ENCODE measurements at regions not wholly inside any gene's neighbourhood (a gene's known extent, or its start where the extent isn't known, plus 50 kb on each side); places are given as distances from the start of the nearest gene placed in this dataset.

GRCh38 chr2:234841321-234842015 is 110.3 kb upstream of the SH3BP4 start:
- intact Hi-C loops (cut with DNase I): no loop called here
- DNase-seq (ENCODE audit: low spot score): no peak

GRCh38 chr2:234840336-234840735 is 111.5 kb upstream of the SH3BP4 start:
- intact Hi-C loops (cut with DNase I): no loop called here
- peak; percentile 71 for DNase-seq (ENCODE audit: low spot score)

GRCh38 chr2:234839285-234839684 is 112.5 kb upstream of the SH3BP4 start:
- DNase-seq (ENCODE audit: low spot score): no peak
- intact Hi-C loops (cut with DNase I): no loop called here

- no peak for DNase-seq (ENCODE audit: low spot score)
- intact Hi-C loops (cut with DNase I): no loop called here
Observed at GRCh38 chr2:234836271-234836670, 115.5 kb upstream of the SH3BP4 start.

- intact Hi-C loops (cut with DNase I): no loop called here
- DNase-seq (ENCODE audit: low spot score): peak; percentile 17
Observed at GRCh38 chr2:234835738-234836137, 116.1 kb upstream of the SH3BP4 start.

- intact Hi-C loops (cut with DNase I): no loop called here
- no peak for DNase-seq (ENCODE audit: low spot score)
Observed at GRCh38 chr2:234834228-234834923, 117.4 kb upstream of the SH3BP4 start.

GRCh38 chr2:234830853-234831252 is 121.0 kb upstream of the SH3BP4 start:
- no peak for DNase-seq (ENCODE audit: low spot score)
- intact Hi-C loops (cut with DNase I): no loop called here

- intact Hi-C loops (cut with DNase I): loop anchor here (10.0 kb wide), 1 partner anchor 144 kb away; no protein-coding TSS in a partner anchor
- no peak for DNase-seq (ENCODE audit: low spot score)
Observed at GRCh38 chr2:234829074-234829455, 122.8 kb upstream of the SH3BP4 start.

- no peak for DNase-seq (ENCODE audit: low spot score)
- intact Hi-C loops (cut with DNase I): loop anchor here (10.0 kb wide), 1 partner anchor 144 kb away; no protein-coding TSS in a partner anchor
Observed at GRCh38 chr2:234828382-234829073, 123.3 kb upstream of the SH3BP4 start.

GRCh38 chr2:234827096-234827860 is 124.5 kb upstream of the SH3BP4 start:
- no peak for DNase-seq (ENCODE audit: low spot score)
- intact Hi-C loops (cut with DNase I): loop anchor here (10.0 kb wide), 1 partner anchor 142 kb away; no protein-coding TSS in a partner anchor

- DNase-seq (ENCODE audit: low spot score): no peak
- intact Hi-C loops (cut with DNase I): loop anchor here (10.0 kb wide), 1 partner anchor 142 kb away; no protein-coding TSS in a partner anchor
Observed at GRCh38 chr2:234826681-234827080, 125.1 kb upstream of the SH3BP4 start.

GRCh38 chr2:234825616-234826015 is 126.2 kb upstream of the SH3BP4 start:
- no peak for DNase-seq (ENCODE audit: low spot score)
- intact Hi-C loops (cut with DNase I): loop anchor here (10.0 kb wide), 1 partner anchor 141 kb away; no protein-coding TSS in a partner anchor

GRCh38 chr2:234823877-234824376 is 127.9 kb upstream of the SH3BP4 start:
- intact Hi-C loops (cut with DNase I): loop anchor here (10.0 kb wide), 1 partner anchor 139 kb away; no protein-coding TSS in a partner anchor
- DNase-seq (ENCODE audit: low spot score): no peak

- DNase-seq (ENCODE audit: low spot score): no peak
Observed at GRCh38 chr2:234823196-234823876, 128.5 kb upstream of the SH3BP4 start.

GRCh38 chr2:234821946-234822475 is 129.8 kb upstream of the SH3BP4 start:
- DNase-seq (ENCODE audit: low spot score): no peak
- intact Hi-C loops (cut with DNase I): loop anchor here (10.0 kb wide), 1 partner anchor 137 kb away; no protein-coding TSS in a partner anchor

More at GRCh38 chr2:234823196-234823876, 128.5 kb upstream of the SH3BP4 start:
- intact Hi-C loops (cut with DNase I): loop anchor here (10.0 kb wide), 1 partner anchor 139 kb away; no protein-coding TSS in a partner anchor

- no peak for DNase-seq (ENCODE audit: low spot score)
- intact Hi-C loops (cut with DNase I): no loop called here
Observed at GRCh38 chr2:234818937-234819336, 132.9 kb upstream of the SH3BP4 start.

- DNase-seq (ENCODE audit: low spot score): no peak
- intact Hi-C loops (cut with DNase I): no loop called here
Observed at GRCh38 chr2:234816491-234816890, 135.3 kb upstream of the SH3BP4 start.

GRCh38 chr2:234816056-234816455 is 135.8 kb upstream of the SH3BP4 start:
- no peak for DNase-seq (ENCODE audit: low spot score)
- intact Hi-C loops (cut with DNase I): no loop called here

All from cardiac septum (tissue), 1 donor.